VCaP (cell line): ENCODE measurements at regions not wholly inside any gene's neighbourhood (a gene's known extent, or its start where the extent isn't known, plus 50 kb on each side); places are given as distances from the start of the nearest gene placed in this dataset.

Experiments
- H3K27ac ChIP-seq: fragments of 450-650 bp; 2 replicates; pipeline ENCODE4 v1.5.1; 2017
- TF ChIP-seq, protein P1 (sequence below): fragments of 450-650 bp; conservative IDR thresholded peaks from 2 replicates; pipeline ENCODE4 v1.5.1; 2017; ENCODE audit warnings: mild to moderate bottlenecking, moderate library complexity

DNA sequence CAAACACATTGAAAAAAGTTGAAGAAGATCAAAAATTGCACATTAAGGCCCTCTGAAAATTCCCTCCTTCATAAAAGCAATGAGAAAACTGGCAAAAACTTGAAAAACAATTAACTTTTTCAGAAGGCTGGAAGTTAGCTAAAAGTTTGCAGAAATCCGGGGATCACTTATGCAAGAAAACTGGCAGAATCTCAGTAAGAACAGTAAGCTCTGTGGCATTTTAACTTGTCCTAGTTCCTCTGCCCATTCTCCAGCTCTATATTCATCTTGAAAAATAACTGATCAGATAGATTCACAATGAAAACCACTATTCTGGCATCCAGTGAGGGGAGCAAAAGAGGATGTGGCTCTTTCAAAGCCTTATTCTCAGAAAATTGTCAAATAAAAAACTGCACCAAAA, 566.8 kb downstream of the NTRK3 start:
- TF ChIP-seq, protein P1, sequence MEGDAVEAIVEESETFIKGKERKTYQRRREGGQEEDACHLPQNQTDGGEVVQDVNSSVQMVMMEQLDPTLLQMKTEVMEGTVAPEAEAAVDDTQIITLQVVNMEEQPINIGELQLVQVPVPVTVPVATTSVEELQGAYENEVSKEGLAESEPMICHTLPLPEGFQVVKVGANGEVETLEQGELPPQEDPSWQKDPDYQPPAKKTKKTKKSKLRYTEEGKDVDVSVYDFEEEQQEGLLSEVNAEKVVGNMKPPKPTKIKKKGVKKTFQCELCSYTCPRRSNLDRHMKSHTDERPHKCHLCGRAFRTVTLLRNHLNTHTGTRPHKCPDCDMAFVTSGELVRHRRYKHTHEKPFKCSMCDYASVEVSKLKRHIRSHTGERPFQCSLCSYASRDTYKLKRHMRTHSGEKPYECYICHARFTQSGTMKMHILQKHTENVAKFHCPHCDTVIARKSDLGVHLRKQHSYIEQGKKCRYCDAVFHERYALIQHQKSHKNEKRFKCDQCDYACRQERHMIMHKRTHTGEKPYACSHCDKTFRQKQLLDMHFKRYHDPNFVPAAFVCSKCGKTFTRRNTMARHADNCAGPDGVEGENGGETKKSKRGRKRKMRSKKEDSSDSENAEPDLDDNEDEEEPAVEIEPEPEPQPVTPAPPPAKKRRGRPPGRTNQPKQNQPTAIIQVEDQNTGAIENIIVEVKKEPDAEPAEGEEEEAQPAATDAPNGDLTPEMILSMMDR, result no peak
- no peak overlapping the region for H3K27ac ChIP-seq

DNA sequence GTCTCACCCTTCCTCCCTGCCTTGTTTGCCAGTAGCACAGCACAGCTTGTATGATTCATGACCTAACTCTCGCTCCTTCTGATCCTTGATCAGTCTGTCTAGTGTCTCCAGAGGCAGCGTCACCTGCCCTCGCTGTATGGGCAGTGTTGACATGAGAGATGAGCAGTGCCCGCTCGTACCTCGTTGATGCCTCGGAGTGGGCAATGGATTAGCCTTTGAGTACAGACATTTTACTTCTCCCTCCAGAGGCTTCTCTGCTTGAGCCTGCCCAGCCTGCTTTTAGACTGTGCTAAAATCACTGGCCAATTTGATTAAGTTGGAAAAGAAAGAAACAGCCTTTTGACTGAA, 569.0 kb downstream of the NTRK3 start:
- TF ChIP-seq, protein P1, result no peak
- no peak overlapping the region for H3K27ac ChIP-seq

DNA sequence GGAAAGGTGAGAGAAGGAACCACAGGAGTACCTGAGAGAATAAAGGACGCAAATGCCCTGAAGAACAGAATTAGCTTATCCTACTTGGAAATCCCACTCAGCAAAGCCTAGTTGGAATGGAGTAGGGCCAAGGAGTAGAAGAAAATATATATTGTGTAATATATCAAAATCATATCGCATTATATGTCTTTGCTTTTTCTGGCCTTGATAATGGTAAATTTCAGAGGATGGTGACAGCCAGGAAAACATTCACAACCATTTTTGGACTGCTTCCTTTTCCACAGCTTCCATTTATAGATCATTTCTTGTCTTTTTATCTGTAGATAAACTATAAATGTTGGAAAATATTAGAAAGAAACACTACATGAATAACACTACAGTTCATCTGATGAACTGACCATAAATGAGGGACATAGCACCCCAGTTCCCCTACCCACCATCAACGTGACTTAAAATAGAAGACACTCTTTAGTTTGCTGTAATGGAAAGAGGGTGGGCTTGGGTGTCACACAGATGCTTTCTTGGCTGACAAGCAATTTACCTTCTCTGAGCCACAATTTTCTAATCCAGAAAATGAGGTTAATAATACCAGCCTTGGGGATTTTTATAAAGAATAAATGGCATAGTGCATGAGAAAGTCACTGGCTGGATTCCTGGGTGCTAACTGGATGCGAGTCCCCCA, 569.6 kb downstream of the NTRK3 start:
- no peak overlapping the region for H3K27ac ChIP-seq
- TF ChIP-seq, protein P1, result no peak

DNA sequence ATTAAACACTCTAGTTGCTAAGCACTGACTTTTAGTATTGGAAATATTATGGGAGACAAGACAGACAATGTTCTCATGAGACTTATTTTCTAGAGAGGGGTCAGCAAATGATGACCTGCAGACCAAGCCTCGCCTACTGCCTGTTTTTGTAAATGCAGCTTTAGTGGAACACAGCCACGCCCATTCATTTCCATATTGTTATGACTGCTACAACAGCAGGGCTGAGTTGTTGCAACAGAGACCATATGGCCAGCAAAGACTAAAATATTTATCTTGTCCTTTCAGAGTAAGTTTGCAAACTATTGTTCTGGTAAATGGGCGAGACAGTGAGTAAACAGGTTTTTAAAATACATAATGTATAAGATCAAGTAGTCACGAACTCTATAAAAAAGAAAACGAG, 570.2 kb downstream of the NTRK3 start:
- no peak overlapping the region for H3K27ac ChIP-seq
- TF ChIP-seq, protein P1, result no peak

DNA sequence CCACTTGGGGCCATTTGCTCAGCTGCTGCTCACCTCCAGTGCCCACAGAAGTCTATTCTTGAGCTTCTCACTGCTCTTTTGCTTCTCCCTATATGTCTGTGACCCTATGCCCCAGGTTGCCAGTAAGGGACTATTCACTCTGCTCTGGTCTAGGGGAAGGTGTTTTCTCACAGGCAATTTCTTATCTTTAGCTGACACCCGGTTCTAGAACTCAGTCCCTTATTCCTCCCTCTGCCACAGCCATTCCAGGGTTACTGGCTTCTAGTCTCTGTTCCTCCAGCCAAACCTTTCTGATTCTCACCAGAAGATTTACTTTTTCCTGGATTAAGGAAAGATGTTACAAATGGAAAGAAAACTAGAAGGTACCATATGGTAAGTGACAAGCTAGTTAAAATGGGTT, 574.0 kb downstream of the NTRK3 start:
- no peak overlapping the region for H3K27ac ChIP-seq
- TF ChIP-seq, protein P1, result no peak

DNA sequence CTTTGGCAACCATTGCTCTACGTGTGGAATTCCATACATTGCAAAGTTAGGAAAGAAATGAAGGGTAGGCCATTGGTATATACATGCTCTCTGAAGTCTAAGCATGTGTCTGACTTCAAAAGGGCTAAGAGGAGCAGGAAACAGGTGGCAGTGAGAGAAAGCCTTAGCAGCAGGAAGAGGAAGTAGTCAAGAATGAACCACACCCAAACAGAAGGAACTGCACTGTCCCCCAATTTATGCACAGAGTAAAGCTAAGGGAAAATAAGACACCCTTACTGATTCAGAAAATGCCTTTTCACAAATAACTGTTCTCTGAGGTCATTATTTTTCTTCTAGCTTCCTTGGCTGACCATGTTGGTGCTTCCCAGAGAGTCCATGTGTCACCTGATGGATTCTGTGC, 575.4 kb downstream of the NTRK3 start:
- TF ChIP-seq, protein P1, result no peak
- H3K27ac ChIP-seq, result no peak overlapping the region

DNA sequence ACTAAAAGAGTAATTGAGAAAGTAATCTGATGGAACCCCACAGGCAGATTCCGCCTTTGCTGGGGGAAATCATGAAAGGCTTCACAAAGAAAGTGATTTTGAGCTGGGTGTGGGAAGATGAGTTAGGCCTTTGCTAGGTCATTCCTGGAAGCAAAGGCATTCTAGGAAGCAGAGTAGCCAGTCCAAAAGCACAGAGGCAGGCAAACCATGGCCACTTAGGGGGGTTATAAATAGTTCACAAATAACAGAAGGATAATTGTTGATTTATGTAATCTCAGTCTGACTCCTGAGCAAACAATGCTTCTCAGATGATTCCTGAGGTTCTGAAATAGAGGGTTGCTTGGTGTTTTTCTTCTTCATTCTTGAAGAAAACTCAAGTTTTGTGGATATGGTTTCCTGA, 576.3 kb downstream of the NTRK3 start:
- TF ChIP-seq, protein P1, result no peak
- H3K27ac ChIP-seq, result no peak overlapping the region
